ENCODE measurements at regions not wholly inside any gene's neighbourhood (a gene's known extent, or its start where the extent isn't known, plus 50 kb on each side); places are given as distances from the start of the nearest gene placed in this dataset.

GRCh38 chr11:98600103-98600502 lies 420.6 kb upstream of the CNTN5 start:
- no peak for TF ChIP-seq CTCF (IDR thresholded peaks at IDR 0.05; ENCODE audit: low read length)
- TF ChIP-seq EZH2 (IDR thresholded peaks at IDR 0.05; ENCODE audit: borderline replicate concordance, low read length): no peak
- no peak overlapping the region for H3K4me2 ChIP-seq (ENCODE audit: low read length)
- no peaks in the 10 kb centered on the region for H3K9me2 ChIP-seq (ENCODE audit: low read depth, low read length)
- H3K9me3 ChIP-seq (ENCODE audit: low read length): no peaks in the 10 kb centered on the region
- no peaks in the 10 kb centered on the region for H4K20me1 ChIP-seq (ENCODE audit: insufficient read depth, low read length)
- H3K9ac ChIP-seq (ENCODE audit: low read length): no peak overlapping the region
- no peak overlapping the region for H2AFZ ChIP-seq (ENCODE audit: low read length)
- no peaks in the 10 kb centered on the region for H3F3A ChIP-seq (ENCODE audit: insufficient read depth, low read length)
- no peaks in the 10 kb centered on the region for H3K36me3 ChIP-seq (ENCODE audit: insufficient read depth, low read length)
- H3K4me1 ChIP-seq (ENCODE audit: insufficient read depth, low read length, severe bottlenecking): no peaks in the 10 kb centered on the region
- H3K27me3 ChIP-seq (ENCODE audit: insufficient read depth, low read length): no peaks in the 10 kb centered on the region
- no peak overlapping the region for H3K27ac ChIP-seq (ENCODE audit: low read depth, low read length, poor library complexity, severe bottlenecking)
- no peak overlapping the region for H3K4me3 ChIP-seq (ENCODE audit: low read depth, low read length, poor library complexity, severe bottlenecking)
- H3K79me2 ChIP-seq (ENCODE audit: insufficient read depth, low read length): no peaks in the 10 kb centered on the region

GRCh38 chr11:98600786-98601773 lies 419.7 kb upstream of the CNTN5 start:
- Histone ChIP-seq H3K4me2 (ENCODE audit: low read length) (no peak overlapping the region), H3K4me1 (ENCODE audit: insufficient read depth, low read length, severe bottlenecking) (no peaks in the 10 kb centered on the region), H3F3A (ENCODE audit: insufficient read depth, low read length) (no peaks in the 10 kb centered on the region), H2AFZ (ENCODE audit: low read length) (no peak overlapping the region), H3K79me2 (ENCODE audit: insufficient read depth, low read length) (no peaks in the 10 kb centered on the region), H3K4me3 (ENCODE audit: low read depth, low read length, poor library complexity, severe bottlenecking) (no peak overlapping the region), H3K36me3 (ENCODE audit: insufficient read depth, low read length) (no peaks in the 10 kb centered on the region), H3K27ac (ENCODE audit: low read depth, low read length, poor library complexity, severe bottlenecking) (no peak overlapping the region), H3K27me3 (ENCODE audit: insufficient read depth, low read length) (no peaks in the 10 kb centered on the region), H3K9me2 (ENCODE audit: low read depth, low read length) (no peaks in the 10 kb centered on the region), H3K9ac (ENCODE audit: low read length) (no peak overlapping the region), H4K20me1 (ENCODE audit: insufficient read depth, low read length) (no peaks in the 10 kb centered on the region), H3K9me3 (ENCODE audit: low read length) (no peaks in the 10 kb centered on the region)
- TF ChIP-seq CTCF (IDR thresholded peaks at IDR 0.05; ENCODE audit: low read length) (no peak), EZH2 (IDR thresholded peaks at IDR 0.05; ENCODE audit: borderline replicate concordance, low read length) (no peak)

- Histone ChIP-seq H4K20me1 (ENCODE audit: insufficient read depth, low read length) (no peaks in the 10 kb centered on the region), H3K27ac (ENCODE audit: low read depth, low read length, poor library complexity, severe bottlenecking) (no peak overlapping the region), H3K36me3 (ENCODE audit: insufficient read depth, low read length) (no peaks in the 10 kb centered on the region), H3K4me3 (ENCODE audit: low read depth, low read length, poor library complexity, severe bottlenecking) (no peak overlapping the region), H3K9me3 (ENCODE audit: low read length) (no peaks in the 10 kb centered on the region), H3K79me2 (ENCODE audit: insufficient read depth, low read length) (no peaks in the 10 kb centered on the region), H3K9ac (ENCODE audit: low read length) (no peak overlapping the region), H2AFZ (ENCODE audit: low read length) (no peak overlapping the region), H3K27me3 (ENCODE audit: insufficient read depth, low read length) (no peaks in the 10 kb centered on the region), H3K9me2 (ENCODE audit: low read depth, low read length) (no peaks in the 10 kb centered on the region), H3F3A (ENCODE audit: insufficient read depth, low read length) (no peaks in the 10 kb centered on the region), H3K4me2 (ENCODE audit: low read length) (no peak overlapping the region), H3K4me1 (ENCODE audit: insufficient read depth, low read length, severe bottlenecking) (no peaks in the 10 kb centered on the region)
- TF ChIP-seq CTCF (IDR thresholded peaks at IDR 0.05; ENCODE audit: low read length): no peak
- TF ChIP-seq EZH2 (IDR thresholded peaks at IDR 0.05; ENCODE audit: borderline replicate concordance, low read length): no peak
These were observed 404.6 kb upstream of the CNTN5 start for GRCh38 chr11:98616098-98616655.
